OCI-LY1 (cell line): ENCODE measurements at regions not wholly inside any gene's neighbourhood (a gene's known extent, or its start where the extent isn't known, plus 50 kb on each side); places are given as distances from the start of the nearest gene placed in this dataset.

Experiments used
- CTCF ChIP-seq: fragments of 200-600 bp; sonication (generic), shearing (Covaris generic); IDR thresholded peaks from 2 replicates; pipeline ENCODE4 v1.5.1; 2017; ENCODE audit warnings: mild to moderate bottlenecking, antibody characterized with exemption, low read length, moderate library complexity, mixed read lengths
- EZH2 ChIP-seq: fragments of 200-600 bp; sonication (generic), shearing (Covaris generic); IDR thresholded peaks from 2 replicates; pipeline ENCODE4 v1.8.0; 2017; ENCODE audit warnings: borderline replicate concordance, mixed run types, mild to moderate bottlenecking, antibody characterized with exemption, low read length, moderate library complexity, mixed read lengths

- TF ChIP-seq CTCF (no peak), EZH2 (no peak)
These were observed 94.3 kb downstream of the ZNF280B start for GRCh38 chr22:22414266-22414665.
